MCF 10A (cell line): ENCODE measurements at regions not wholly inside any gene's neighbourhood (a gene's known extent, or its start where the extent isn't known, plus 50 kb on each side); places are given as distances from the start of the nearest gene placed in this dataset.

Experiments used
- BruUV-seq: library from RNA; stranded (reverse); fragments of 400-500 nt; replicated peaks from 2 replicates; lab custom pipeline; 2021; lab: Mats Ljungman, UMichigan
- CTCF ChIA-PET: fragments of 300-600 bp; sonication (Branson Sonifier 250); formaldehyde crosslinking; extraction: SDS; loops from one replicate; lab custom pipeline; 2021; ENCODE audit warnings: antibody characterized with exemption, inconsistent platforms; lab: Yijun Ruan, JAX
- POLR2A ChIA-PET: fragments of 300-600, 350-650 bp; sonication (Branson Sonifier 250); formaldehyde crosslinking; extraction: SDS; loops from one replicate; lab custom pipeline; 2020; ENCODE audit warnings: antibody characterized with exemption, inconsistent platforms; lab: Yijun Ruan, JAX
- DNase-seq: peaks from one replicate; pipeline ENCODE4 v3.0.0-alpha.2; 2018; ENCODE audit not compliant: unreplicated experiment
- H3K27ac Mint-ChIP-seq: one replicate; pipeline ENCODE4 v1.8.0; 2022; ENCODE audit warnings: mild to moderate bottlenecking, low read depth, mixed read lengths; ENCODE audit not compliant: unreplicated experiment
- H3K27me3 Mint-ChIP-seq: one replicate; pipeline ENCODE4 v1.8.0; 2022; ENCODE audit warnings: mixed read lengths; ENCODE audit not compliant: insufficient read depth, unreplicated experiment
- H3K36me3 Mint-ChIP-seq: one replicate; pipeline ENCODE4 v1.8.0; 2022; ENCODE audit warnings: mild to moderate bottlenecking, moderate library complexity, mixed read lengths; ENCODE audit not compliant: insufficient read depth, unreplicated experiment
- H3K4me1 Mint-ChIP-seq: one replicate; pipeline ENCODE4 v1.8.0; 2022; ENCODE audit warnings: mixed read lengths; ENCODE audit not compliant: insufficient read depth, unreplicated experiment
- H3K4me3 Mint-ChIP-seq: one replicate; pipeline ENCODE4 v1.8.0; 2022; ENCODE audit warnings: mild to moderate bottlenecking, moderate library complexity, mixed read lengths; ENCODE audit not compliant: unreplicated experiment
- H3K9me3 Mint-ChIP-seq: one replicate; pipeline ENCODE4 v1.8.0; 2022; ENCODE audit warnings: mixed read lengths; ENCODE audit not compliant: unreplicated experiment
- intact Hi-C: fragments of 100-400 bp; cut with micrococcal nuclease; formaldehyde crosslinking; loops from 2 replicates; pipeline ENCODE4 v1.14.1; 2022
- TF ChIP-seq, protein P1 (sequence below): fragments of 200-600 bp; IDR thresholded peaks from one replicate; pipeline ENCODE4 v1.8.0; 2022; ENCODE audit warnings: antibody characterized with exemption, mild to moderate bottlenecking; ENCODE audit not compliant: unreplicated experiment

DNA sequence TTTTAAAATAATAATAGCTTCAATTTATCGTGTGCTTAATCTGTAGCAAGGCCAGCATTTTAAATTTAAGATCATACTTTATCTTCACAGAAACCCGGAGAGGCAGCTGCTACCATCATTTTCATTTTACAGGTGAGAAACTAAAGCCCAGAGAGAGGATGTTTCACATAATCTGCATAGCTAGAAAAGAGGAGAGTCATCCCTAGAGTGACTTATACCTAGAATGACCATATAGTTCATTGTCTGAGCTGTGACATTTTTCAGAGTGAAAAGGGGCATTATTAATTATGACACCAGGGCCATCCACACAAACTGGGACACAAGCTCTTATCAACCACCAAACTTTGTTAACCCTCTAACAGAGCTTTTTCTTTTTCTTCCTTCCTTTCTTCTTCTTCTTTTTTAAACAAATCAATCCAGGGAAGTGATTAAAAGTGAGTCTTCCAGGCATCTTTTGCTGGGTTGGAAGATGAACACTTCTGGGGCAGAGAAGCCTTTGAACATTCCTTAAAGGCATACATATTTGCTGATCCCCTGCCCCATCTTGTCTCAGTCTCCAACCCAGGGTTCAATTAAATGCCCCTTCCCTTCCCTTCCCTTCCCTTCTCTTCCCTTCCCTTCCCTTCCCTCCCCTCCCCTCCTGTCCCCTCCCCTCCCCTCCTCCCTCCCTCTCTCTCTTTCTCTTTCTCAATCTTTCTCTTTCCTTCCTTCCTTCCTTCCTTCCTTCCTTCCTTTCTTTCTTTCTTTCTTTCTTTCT, 272.5 kb upstream of the JAG1 start:
- Mint-ChIP-seq H3K36me3 (no peaks in the 10 kb centered on the region), H3K4me1 (no peaks in the 10 kb centered on the region), H3K4me3 (no peak overlapping the region), H3K27ac (no peak overlapping the region), H3K9me3 (no peaks in the 10 kb centered on the region), H3K27me3 (no peaks in the 10 kb centered on the region)
- BruUV-seq: no TSS peak
- no peak for DNase-seq
- POLR2A ChIA-PET: no interaction called here
- CTCF ChIA-PET: interaction anchor here (0.6 to 1.2 kb wide), 5 partner anchors 9 to 597 kb away, joined by 3 to 5 read pairs (median 3); no protein-coding TSS in a partner anchor
- TF ChIP-seq, protein P1, sequence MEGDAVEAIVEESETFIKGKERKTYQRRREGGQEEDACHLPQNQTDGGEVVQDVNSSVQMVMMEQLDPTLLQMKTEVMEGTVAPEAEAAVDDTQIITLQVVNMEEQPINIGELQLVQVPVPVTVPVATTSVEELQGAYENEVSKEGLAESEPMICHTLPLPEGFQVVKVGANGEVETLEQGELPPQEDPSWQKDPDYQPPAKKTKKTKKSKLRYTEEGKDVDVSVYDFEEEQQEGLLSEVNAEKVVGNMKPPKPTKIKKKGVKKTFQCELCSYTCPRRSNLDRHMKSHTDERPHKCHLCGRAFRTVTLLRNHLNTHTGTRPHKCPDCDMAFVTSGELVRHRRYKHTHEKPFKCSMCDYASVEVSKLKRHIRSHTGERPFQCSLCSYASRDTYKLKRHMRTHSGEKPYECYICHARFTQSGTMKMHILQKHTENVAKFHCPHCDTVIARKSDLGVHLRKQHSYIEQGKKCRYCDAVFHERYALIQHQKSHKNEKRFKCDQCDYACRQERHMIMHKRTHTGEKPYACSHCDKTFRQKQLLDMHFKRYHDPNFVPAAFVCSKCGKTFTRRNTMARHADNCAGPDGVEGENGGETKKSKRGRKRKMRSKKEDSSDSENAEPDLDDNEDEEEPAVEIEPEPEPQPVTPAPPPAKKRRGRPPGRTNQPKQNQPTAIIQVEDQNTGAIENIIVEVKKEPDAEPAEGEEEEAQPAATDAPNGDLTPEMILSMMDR: no peak
- intact Hi-C loops: no loop called here

DNA sequence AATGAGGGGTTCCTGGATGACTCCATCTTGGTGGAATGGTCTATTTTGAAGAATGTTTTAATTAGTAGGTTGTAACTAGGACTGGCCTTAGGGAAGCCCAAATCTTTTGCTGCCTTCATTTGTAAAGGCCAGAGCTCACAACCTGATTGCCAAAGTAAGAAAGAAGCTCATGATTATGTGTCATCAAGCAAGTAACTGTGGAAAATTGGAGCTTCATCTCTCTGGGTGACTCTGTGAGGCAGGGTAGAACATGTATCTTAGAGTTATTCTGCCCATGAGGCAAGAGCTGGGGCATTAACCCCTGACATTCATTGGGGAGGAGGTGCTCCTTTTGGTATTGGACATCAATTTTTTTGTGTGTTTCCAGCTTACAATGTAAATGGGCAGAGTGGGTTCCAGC, 273.9 kb upstream of the JAG1 start:
- TF ChIP-seq, protein P1: no peak
- Mint-ChIP-seq H3K4me1 (no peaks in the 10 kb centered on the region), H3K27ac (no peak overlapping the region), H3K9me3 (no peaks in the 10 kb centered on the region), H3K27me3 (no peaks in the 10 kb centered on the region), H3K4me3 (no peak overlapping the region), H3K36me3 (no peaks in the 10 kb centered on the region)
- no TSS peak for BruUV-seq
- DNase-seq: no peak
- intact Hi-C loops: no loop called here
- ChIA-PET POLR2A (interaction anchor here (0.6 to 0.8 kb wide), 2 partner anchors 9 to 38 kb away, joined by 3 read pairs; no protein-coding TSS in a partner anchor), CTCF (interaction anchor here (0.6 to 0.7 kb wide), 4 partner anchors 11 to 344 kb away, joined by 3 read pairs; no protein-coding TSS in a partner anchor)

DNA sequence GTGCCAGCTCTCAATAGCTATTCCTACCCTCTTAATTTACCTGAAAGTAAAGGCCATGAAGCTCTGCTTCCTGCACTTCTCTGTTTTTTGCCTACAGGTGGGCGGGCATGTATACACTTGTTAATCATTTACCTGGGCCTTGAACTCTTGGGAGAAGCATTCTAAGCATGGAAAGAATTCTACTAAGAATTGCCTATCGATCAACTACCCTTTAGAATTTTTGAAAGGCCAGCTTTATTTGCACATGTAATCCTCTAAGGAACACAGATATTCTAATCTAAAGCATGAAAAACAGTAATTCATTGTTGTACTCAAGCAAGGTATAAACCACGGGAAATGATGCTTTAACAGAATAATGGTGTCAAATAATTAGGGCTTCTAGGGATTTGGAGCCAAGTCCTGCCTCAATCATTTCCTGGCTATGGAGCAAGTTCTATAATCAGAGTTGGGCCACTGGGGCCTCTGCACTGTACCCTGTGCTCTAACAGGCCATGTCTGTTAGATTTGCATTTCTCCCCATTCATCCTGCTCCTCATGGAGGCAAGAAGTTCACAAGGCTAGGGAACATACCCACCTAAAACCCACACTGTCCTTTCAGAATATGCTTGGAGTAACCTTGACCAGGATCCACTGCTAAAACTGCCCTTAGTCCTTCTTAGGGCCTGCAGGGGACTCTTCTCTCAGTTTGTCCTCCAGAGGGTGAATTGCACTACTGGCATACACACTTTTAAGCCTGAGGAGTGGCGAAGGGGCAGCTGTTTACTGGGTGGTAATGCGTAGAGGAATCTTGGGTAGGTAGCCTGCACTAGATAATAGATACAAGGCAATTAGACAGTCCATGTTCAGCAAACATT, 276.4 kb upstream of the JAG1 start:
- H3K27ac Mint-ChIP-seq: no peak overlapping the region
- CTCF ChIA-PET: interaction anchor here (0.6 to 1.2 kb wide), 5 partner anchors 24 to 358 kb away, joined by 3 to 4 read pairs (median 3); no protein-coding TSS in a partner anchor

More for the DNA sequence above, 276.4 kb upstream of the JAG1 start:
- no peak for DNase-seq
- Mint-ChIP-seq H3K27me3 (no peaks in the 10 kb centered on the region), H3K9me3 (no peaks in the 10 kb centered on the region), H3K4me3 (no peak overlapping the region), H3K4me1 (peaks cover 18% of the 10 kb centered on the region), H3K36me3 (no peaks in the 10 kb centered on the region)
- no TSS peak for BruUV-seq
- TF ChIP-seq, protein P1: no peak
- POLR2A ChIA-PET: interaction anchor here (1.2 kb wide), 1 partner anchor 20 kb away, joined by 3 read pairs; no protein-coding TSS in a partner anchor
- intact Hi-C loops: no loop called here
